SU-DHL-6 (cell line): ENCODE measurements at regions not wholly inside any gene's neighbourhood (a gene's known extent, or its start where the extent isn't known, plus 50 kb on each side); places are given as distances from the start of the nearest gene placed in this dataset.
"Not testable (repeated sequence)": the region's sequence is repeated elsewhere in the genome, so short reads cannot be mapped to it uniquely, and the experiment has no call there.

ENCODE experiments used
- H2AFZ ChIP-seq: fragments of 200-600 bp; sonication (generic); 2 replicates; pipeline ENCODE4 v1.6.1; 2014; ENCODE audit warnings: low read depth, mild to moderate bottlenecking, moderate library complexity, mixed read lengths, antibody characterized with exemption, low read length; ENCODE audit not compliant: severe bottlenecking
- H3F3A ChIP-seq: fragments of 200-600 bp; shearing (Covaris generic); 2 replicates; pipeline ENCODE4 v1.6.0; 2016; ENCODE audit warnings: antibody characterized with exemption, mild to moderate bottlenecking; ENCODE audit not compliant: insufficient read depth
- H3K27ac ChIP-seq: fragments of 200-600 bp; sonication (generic); 2 replicates; pipeline ENCODE4 v1.5.1; 2016; ENCODE audit warnings: low read depth, mild to moderate bottlenecking, low read length, moderate library complexity, mixed read lengths
- H3K27me3 ChIP-seq: fragments of 200-600 bp; sonication (generic), shearing (Covaris generic); 2 replicates; pipeline ENCODE4 v1.6.0; 2014; ENCODE audit warnings: mild to moderate bottlenecking, low read length
- H3K36me3 ChIP-seq: fragments of 200-600 bp; sonication (generic); 2 replicates; pipeline ENCODE4 v1.6.1; 2014; ENCODE audit warnings: mild to moderate bottlenecking, low read length, mixed read lengths
- H3K4me2 ChIP-seq: fragments of 300-600, 200-600 bp; shearing (Covaris generic), sonication (generic); 2 replicates; pipeline ENCODE4 v1.6.0; 2014; ENCODE audit warnings: low read length, low read depth, mild to moderate bottlenecking; ENCODE audit not compliant: poor library complexity, severe bottlenecking
- H3K4me3 ChIP-seq: fragments of 200-600 bp; sonication (generic); 2 replicates; pipeline ENCODE4 v1.5.1; 2014; ENCODE audit warnings: antibody characterized with exemption, low read length, mild to moderate bottlenecking, mixed read lengths; ENCODE audit not compliant: insufficient read depth, poor library complexity, severe bottlenecking
- H3K79me2 ChIP-seq: fragments of 200-600 bp; sonication (generic); 2 replicates; pipeline ENCODE4 v1.6.1; 2014; ENCODE audit warnings: mild to moderate bottlenecking, low read length, moderate library complexity; ENCODE audit not compliant: insufficient read depth
- H3K9ac ChIP-seq: fragments of 200-600 bp; sonication (generic); 2 replicates; pipeline ENCODE4 v1.7.0; 2014; ENCODE audit warnings: mild to moderate bottlenecking, low read length
- H3K9me2 ChIP-seq: fragments of 200-600 bp; sonication (generic); replicated peaks from 2 replicates; pipeline ENCODE4 v1.6.1; 2014; ENCODE audit warnings: low read length; ENCODE audit not compliant: insufficient read depth
- H3K9me3 ChIP-seq: fragments of 200-600 bp; sonication (generic); 2 replicates; pipeline ENCODE4 v1.6.1; 2014; ENCODE audit warnings: low read length, mixed read lengths; ENCODE audit not compliant: insufficient read depth
- H4K20me1 ChIP-seq: fragments of 200-600 bp; sonication (generic); 2 replicates; pipeline ENCODE4 v1.6.1; 2014; ENCODE audit warnings: low read depth, mild to moderate bottlenecking, antibody characterized with exemption, low read length, moderate library complexity, mixed read lengths
- EZH2phosphoT487 ChIP-seq: fragments of 200-600 bp; sonication (generic), shearing (Covaris generic); conservative IDR thresholded peaks from 2 replicates; pipeline ENCODE4 v1.6.1; 2018; ENCODE audit warnings: mild to moderate bottlenecking, antibody characterized with exemption, low read length, moderate library complexity, mixed read lengths
- TF ChIP-seq, protein P1 (sequence below): fragments of 200-600 bp; sonication (generic); IDR thresholded peaks from one replicate; pipeline ENCODE4 v1.5.1; 2017; ENCODE audit warnings: antibody characterized with exemption, mild to moderate bottlenecking, low read length, moderate library complexity; ENCODE audit not compliant: insufficient read depth, poor library complexity, severe bottlenecking

- no peak overlapping the region for H3K4me3 ChIP-seq
- H3K9ac ChIP-seq: no peak overlapping the region
- TF ChIP-seq, protein P1, sequence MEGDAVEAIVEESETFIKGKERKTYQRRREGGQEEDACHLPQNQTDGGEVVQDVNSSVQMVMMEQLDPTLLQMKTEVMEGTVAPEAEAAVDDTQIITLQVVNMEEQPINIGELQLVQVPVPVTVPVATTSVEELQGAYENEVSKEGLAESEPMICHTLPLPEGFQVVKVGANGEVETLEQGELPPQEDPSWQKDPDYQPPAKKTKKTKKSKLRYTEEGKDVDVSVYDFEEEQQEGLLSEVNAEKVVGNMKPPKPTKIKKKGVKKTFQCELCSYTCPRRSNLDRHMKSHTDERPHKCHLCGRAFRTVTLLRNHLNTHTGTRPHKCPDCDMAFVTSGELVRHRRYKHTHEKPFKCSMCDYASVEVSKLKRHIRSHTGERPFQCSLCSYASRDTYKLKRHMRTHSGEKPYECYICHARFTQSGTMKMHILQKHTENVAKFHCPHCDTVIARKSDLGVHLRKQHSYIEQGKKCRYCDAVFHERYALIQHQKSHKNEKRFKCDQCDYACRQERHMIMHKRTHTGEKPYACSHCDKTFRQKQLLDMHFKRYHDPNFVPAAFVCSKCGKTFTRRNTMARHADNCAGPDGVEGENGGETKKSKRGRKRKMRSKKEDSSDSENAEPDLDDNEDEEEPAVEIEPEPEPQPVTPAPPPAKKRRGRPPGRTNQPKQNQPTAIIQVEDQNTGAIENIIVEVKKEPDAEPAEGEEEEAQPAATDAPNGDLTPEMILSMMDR: no peak
- TF ChIP-seq EZH2phosphoT487: no peak
- H3F3A ChIP-seq: no peaks in the 10 kb centered on the region
- no peaks in the 10 kb centered on the region for H3K9me2 ChIP-seq
- no peaks in the 10 kb centered on the region for H3K79me2 ChIP-seq
- no peaks in the 10 kb centered on the region for H3K9me3 ChIP-seq
- no peak overlapping the region for H3K4me2 ChIP-seq
- H3K36me3 ChIP-seq: no peaks in the 10 kb centered on the region
- H3K27me3 ChIP-seq: no peaks in the 10 kb centered on the region
- H3K27ac ChIP-seq: no peak overlapping the region
- H4K20me1 ChIP-seq: no peaks in the 10 kb centered on the region
- peak overlapping the region; percentile 65 for H2AFZ ChIP-seq
Observed at GRCh38 chr3:104245261-104245660, 1121.4 kb upstream of the ALCAM start.

GRCh38 chr3:104245981-104246380 lies 1120.7 kb upstream of the ALCAM start:
- Histone ChIP-seq H3K79me2 (no peaks in the 10 kb centered on the region), H3K4me3 (no peak overlapping the region), H3K27ac (no peak overlapping the region), H3K9ac (no peak overlapping the region), H2AFZ (peak overlapping the region; percentile 65), H3K27me3 (no peaks in the 10 kb centered on the region), H3K36me3 (no peaks in the 10 kb centered on the region), H3K4me2 (no peak overlapping the region), H3K9me3 (no peaks in the 10 kb centered on the region), H3F3A (no peaks in the 10 kb centered on the region), H3K9me2 (no peaks in the 10 kb centered on the region), H4K20me1 (no peaks in the 10 kb centered on the region)
- no peak for TF ChIP-seq EZH2phosphoT487
- TF ChIP-seq, protein P1: no peak

- TF ChIP-seq, protein P1: no peak
- TF ChIP-seq EZH2phosphoT487: no peak
- H3K27me3 ChIP-seq: no peaks in the 10 kb centered on the region
- H3K79me2 ChIP-seq: no peaks in the 10 kb centered on the region
- no peak overlapping the region for H3K4me2 ChIP-seq
- H3K9me3 ChIP-seq: no peaks in the 10 kb centered on the region
- H3K4me3 ChIP-seq: no peak overlapping the region
- no peaks in the 10 kb centered on the region for H3F3A ChIP-seq
- H3K27ac ChIP-seq: no peak overlapping the region
- H3K9ac ChIP-seq: no peak overlapping the region
- no peaks in the 10 kb centered on the region for H3K9me2 ChIP-seq
- no peak overlapping the region for H2AFZ ChIP-seq
- no peaks in the 10 kb centered on the region for H3K36me3 ChIP-seq
- no peaks in the 10 kb centered on the region for H4K20me1 ChIP-seq
Observed at GRCh38 chr3:104257486-104257885, 1109.2 kb upstream of the ALCAM start.

- H3K27ac ChIP-seq: no peak overlapping the region
- H3K27me3 ChIP-seq: no peaks in the 10 kb centered on the region
- H3F3A ChIP-seq: no peaks in the 10 kb centered on the region
- no peak overlapping the region for H3K4me2 ChIP-seq
- H4K20me1 ChIP-seq: no peaks in the 10 kb centered on the region
- no peaks in the 10 kb centered on the region for H3K36me3 ChIP-seq
- TF ChIP-seq, protein P1: no peak
- no peak for TF ChIP-seq EZH2phosphoT487
- no peaks in the 10 kb centered on the region for H3K9me2 ChIP-seq
- no peak overlapping the region for H3K4me3 ChIP-seq
- no peaks in the 10 kb centered on the region for H3K79me2 ChIP-seq
- no peak overlapping the region for H2AFZ ChIP-seq
- no peak overlapping the region for H3K9ac ChIP-seq
- no peaks in the 10 kb centered on the region for H3K9me3 ChIP-seq
Observed at GRCh38 chr3:104263477-104263876, 1103.2 kb upstream of the ALCAM start.

- not testable (repeated sequence) for H3K4me2 ChIP-seq, H3K79me2 ChIP-seq, H3F3A ChIP-seq, H3K36me3 ChIP-seq, H3K9ac ChIP-seq, H3K27ac ChIP-seq, H2AFZ ChIP-seq, H3K9me2 ChIP-seq, H3K9me3 ChIP-seq, H3K4me3 ChIP-seq, H4K20me1 ChIP-seq, H3K27me3 ChIP-seq
Observed at GRCh38 chr3:104266219-104266618, 1100.5 kb upstream of the ALCAM start.
